Large intestine (tissue), 3 donors: ENCODE measurements at regions not wholly inside any gene's neighbourhood (a gene's known extent, or its start where the extent isn't known, plus 50 kb on each side); places are given as distances from the start of the nearest gene placed in this dataset.
"Not testable (repeated sequence)": the region's sequence is repeated elsewhere in the genome, so short reads cannot be mapped to it uniquely, and the experiment has no call there.

Experiments
- DNase-seq, 2 donors: peaks; one replicate each; pipeline versions ENCODE4 v3.0.0 to v3.0.0-alpha.2; 2013
- H3K27ac ChIP-seq: one replicate; pipeline ENCODE4 v1.5.1; 2013; ENCODE audit warnings: low read length
- H3K27me3 ChIP-seq: 2 replicates; pipeline ENCODE4 v1.6.1; 2013; ENCODE audit warnings: low read length; ENCODE audit not compliant: control insufficient read depth, insufficient read depth
- H3K36me3 ChIP-seq: 2 replicates; pipeline ENCODE4 v1.6.1; 2013; ENCODE audit warnings: low read length; ENCODE audit not compliant: control insufficient read depth, insufficient read depth
- H3K4me1 ChIP-seq: one replicate; pipeline ENCODE4 v1.6.1; 2013; ENCODE audit warnings: low read length; ENCODE audit not compliant: control insufficient read depth, insufficient read depth
- H3K4me3 ChIP-seq: one replicate; pipeline ENCODE4 v1.5.1; 2013; ENCODE audit warnings: low read length
- H3K9me3 ChIP-seq: one replicate; pipeline ENCODE4 v1.6.1; 2013; ENCODE audit warnings: mild to moderate bottlenecking, low read depth, low read length, moderate library complexity; ENCODE audit not compliant: control insufficient read depth
- WGBS: methylation state at CpG from one replicate; pipeline ENCODE4 v1.1.5; 2013; ENCODE audit warnings: low lambda C conversion rate; ENCODE audit not compliant: insufficient coverage; 5-methylcytosine and 5-hydroxymethylcytosine counted together

- H3K9me3 ChIP-seq, result peaks cover 3% of the 10 kb centered on the region
- H3K4me1 ChIP-seq, result peaks cover 10% of the 10 kb centered on the region
- no peak overlapping the region for H3K4me3 ChIP-seq
- H3K27me3 ChIP-seq, result no peaks in the 10 kb centered on the region
- H3K36me3 ChIP-seq, result no peaks in the 10 kb centered on the region
- WGBS, result no CpG with 5 or more reads among the region's 17 CpGs
- no peak overlapping the region for H3K27ac ChIP-seq
- DNase-seq, result no peak
Observed at GRCh38 chr12:124679533-124680371, 112.3 kb upstream of the NCOR2 start.

- H3K9me3 ChIP-seq, result peaks cover 3% of the 10 kb centered on the region
- no peaks in the 10 kb centered on the region for H3K27me3 ChIP-seq
- no peak overlapping the region for H3K27ac ChIP-seq
- no peak overlapping the region for H3K4me3 ChIP-seq
- no CpG with 5 or more reads among the region's 4 CpGs for WGBS
- no peak for DNase-seq
- H3K36me3 ChIP-seq, result no peaks in the 10 kb centered on the region
- peaks cover 10% of the 10 kb centered on the region for H3K4me1 ChIP-seq
Observed at GRCh38 chr12:124679047-124679446, 111.6 kb upstream of the NCOR2 start.

- Histone ChIP-seq H3K9me3 (peaks cover 3% of the 10 kb centered on the region), H3K27ac (no peak overlapping the region), H3K36me3 (no peaks in the 10 kb centered on the region), H3K4me3 (no peak overlapping the region), H3K4me1 (peaks cover 10% of the 10 kb centered on the region), H3K27me3 (no peaks in the 10 kb centered on the region)
- DNase-seq, result no peak
- WGBS, result no CpG with 5 or more reads among the region's 15 CpGs
Observed at GRCh38 chr12:124678421-124678893, 111.0 kb upstream of the NCOR2 start.

- DNase-seq, result no peak
- H3K4me3 ChIP-seq, result no peak overlapping the region
- no peaks in the 10 kb centered on the region for H3K27me3 ChIP-seq
- peaks cover 3% of the 10 kb centered on the region for H3K9me3 ChIP-seq
- H3K27ac ChIP-seq, result no peak overlapping the region
- WGBS, result no CpG with 5 or more reads among the region's 21 CpGs
- H3K4me1 ChIP-seq, result peaks cover 7% of the 10 kb centered on the region
- H3K36me3 ChIP-seq, result no peaks in the 10 kb centered on the region
Observed at GRCh38 chr12:124677552-124678356, 110.3 kb upstream of the NCOR2 start.

- peaks cover 1% of the 10 kb centered on the region for H3K4me1 ChIP-seq
- peaks cover 3% of the 10 kb centered on the region for H3K9me3 ChIP-seq
- no peak overlapping the region for H3K4me3 ChIP-seq
- no peaks in the 10 kb centered on the region for H3K36me3 ChIP-seq
- no peaks in the 10 kb centered on the region for H3K27me3 ChIP-seq
- DNase-seq, result no peak
- no CpG with 5 or more reads among the region's 42 CpGs for WGBS
- H3K27ac ChIP-seq, result no peak overlapping the region
Observed at GRCh38 chr12:124676714-124677462, 109.5 kb upstream of the NCOR2 start.

GRCh38 chr12:124675881-124676713 is 108.7 kb upstream of the NCOR2 start:
- Histone ChIP-seq H3K4me1 (no peaks in the 10 kb centered on the region), H3K27ac (no peak overlapping the region), H3K4me3 (no peak overlapping the region), H3K9me3 (peaks cover 3% of the 10 kb centered on the region), H3K36me3 (no peaks in the 10 kb centered on the region), H3K27me3 (no peaks in the 10 kb centered on the region)
- WGBS, result 86% methylated on average over 3 of the region's 36 CpGs
- no peak for DNase-seq

GRCh38 chr12:124674937-124675336 is 107.5 kb upstream of the NCOR2 start:
- WGBS, result no CpG with 5 or more reads among the region's 1 CpG
- Histone ChIP-seq H3K27ac (no peak overlapping the region), H3K4me3 (no peak overlapping the region)

GRCh38 chr12:124673801-124674617 is 106.6 kb upstream of the NCOR2 start:
- DNase-seq, result peak in 1 of 2 donors; percentile 24
- WGBS, result no CpG with 5 or more reads among the region's 15 CpGs
- Histone ChIP-seq H3K27me3 (no peaks in the 10 kb centered on the region), H3K4me1 (no peaks in the 10 kb centered on the region), H3K9me3 (peaks cover 3% of the 10 kb centered on the region), H3K36me3 (no peaks in the 10 kb centered on the region), H3K4me3 (no peak overlapping the region), H3K27ac (no peak overlapping the region)

More at GRCh38 chr12:124674937-124675336, 107.5 kb upstream of the NCOR2 start:
- no peaks in the 10 kb centered on the region for H3K27me3 ChIP-seq
- H3K36me3 ChIP-seq, result no peaks in the 10 kb centered on the region
- H3K4me1 ChIP-seq, result no peaks in the 10 kb centered on the region
- peaks cover 3% of the 10 kb centered on the region for H3K9me3 ChIP-seq
- no peak for DNase-seq

GRCh38 chr12:124669271-124669721 is 101.9 kb upstream of the NCOR2 start:
- H3K27me3 ChIP-seq, H3K9me3 ChIP-seq, H3K36me3 ChIP-seq, H3K27ac ChIP-seq, DNase-seq, H3K4me1 ChIP-seq, H3K4me3 ChIP-seq: not testable (repeated sequence)
- WGBS, result no CpG with 5 or more reads among the region's 8 CpGs
